HEK293 (cell line): ENCODE measurements at regions not wholly inside any gene's neighbourhood (a gene's known extent, or its start where the extent isn't known, plus 50 kb on each side); places are given as distances from the start of the nearest gene placed in this dataset.

Experiments used
- AEBP2 ChIP-seq: fragments of 450-650 bp; formaldehyde crosslinking; IDR thresholded peaks from 2 replicates; pipeline ENCODE4 v1.5.1; 2016; ENCODE audit warnings: missing biosample characterization, missing genetic modification characterization, borderline replicate concordance
- BCL11A ChIP-seq: fragments of 450-650 bp; formaldehyde crosslinking; IDR thresholded peaks from 2 replicates; pipeline ENCODE4 v1.5.1; 2016; ENCODE audit warnings: low read depth, missing biosample characterization, missing genetic modification characterization
- CTCF ChIP-seq: fragments of 450-650 bp; formaldehyde crosslinking; IDR thresholded peaks from 2 replicates; pipeline ENCODE4 v1.5.1; 2016; ENCODE audit warnings: missing biosample characterization, missing genetic modification characterization
- SCRT1 ChIP-seq: fragments of 450-650 bp; formaldehyde crosslinking; IDR thresholded peaks from 2 replicates; pipeline ENCODE4 v1.5.1; 2016; ENCODE audit warnings: missing biosample characterization, missing genetic modification characterization, borderline replicate concordance
- ZNF121 ChIP-seq: fragments of 450-650 bp; formaldehyde crosslinking; IDR thresholded peaks from 2 replicates; pipeline ENCODE4 v1.5.1; 2016; ENCODE audit warnings: missing biosample characterization, missing genetic modification characterization
- ZNF24 ChIP-seq: fragments of 450-650 bp; formaldehyde crosslinking; IDR thresholded peaks from 2 replicates; pipeline ENCODE4 v1.5.1; 2016; ENCODE audit warnings: missing biosample characterization, missing genetic modification characterization
- ZNF26 ChIP-seq: fragments of 450-650 bp; formaldehyde crosslinking; IDR thresholded peaks from 2 replicates; pipeline ENCODE4 v1.5.1; 2016; ENCODE audit warnings: missing biosample characterization, missing genetic modification characterization
- ZNF302 ChIP-seq: fragments of 450-650 bp; formaldehyde crosslinking; IDR thresholded peaks from 2 replicates; pipeline ENCODE4 v1.5.1; 2016; ENCODE audit warnings: missing biosample characterization, missing genetic modification characterization, low read depth
- ZNF398 ChIP-seq: fragments of 450-650 bp; formaldehyde crosslinking; IDR thresholded peaks from 2 replicates; pipeline ENCODE4 v1.5.1; 2017; ENCODE audit warnings: missing biosample characterization, missing genetic modification characterization
- ZNF449 ChIP-seq: fragments of 450-650 bp; formaldehyde crosslinking; IDR thresholded peaks from 2 replicates; pipeline ENCODE4 v1.5.1; 2017; ENCODE audit warnings: missing biosample characterization, mild to moderate bottlenecking, missing genetic modification characterization, moderate library complexity
- ZNF626 ChIP-seq: fragments of 450-650 bp; sonication (Bioruptor Pico); formaldehyde crosslinking; IDR thresholded peaks from 2 replicates; pipeline ENCODE4 v1.5.1; 2018; ENCODE audit warnings: missing biosample characterization, missing genetic modification characterization, inconsistent platforms

- TF ChIP-seq CTCF (tag by site-specific recombination) = no peak
- TF ChIP-seq ZNF121 (tag by site-specific recombination) = no peak
- TF ChIP-seq ZNF449 (tag by site-specific recombination) = no peak
- TF ChIP-seq AEBP2 (tag by site-specific recombination) = no peak
- no peak for TF ChIP-seq SCRT1
- TF ChIP-seq ZNF398 (tag by site-specific recombination) = no peak
- no peak for TF ChIP-seq ZNF626 (tag by site-specific recombination)
- TF ChIP-seq BCL11A (tag by site-specific recombination) = no peak
- TF ChIP-seq ZNF26 = no peak
- no peak for TF ChIP-seq ZNF302 (tag by site-specific recombination)
- no peak for TF ChIP-seq ZNF24 (tag by site-specific recombination)
Observed at GRCh38 chr12:80017261-80017870, 82.0 kb upstream of the OTOGL start.
